ENCODE measurements at regions not wholly inside any gene's neighbourhood (a gene's known extent, or its start where the extent isn't known, plus 50 kb on each side); places are given as distances from the start of the nearest gene placed in this dataset.

DNA sequence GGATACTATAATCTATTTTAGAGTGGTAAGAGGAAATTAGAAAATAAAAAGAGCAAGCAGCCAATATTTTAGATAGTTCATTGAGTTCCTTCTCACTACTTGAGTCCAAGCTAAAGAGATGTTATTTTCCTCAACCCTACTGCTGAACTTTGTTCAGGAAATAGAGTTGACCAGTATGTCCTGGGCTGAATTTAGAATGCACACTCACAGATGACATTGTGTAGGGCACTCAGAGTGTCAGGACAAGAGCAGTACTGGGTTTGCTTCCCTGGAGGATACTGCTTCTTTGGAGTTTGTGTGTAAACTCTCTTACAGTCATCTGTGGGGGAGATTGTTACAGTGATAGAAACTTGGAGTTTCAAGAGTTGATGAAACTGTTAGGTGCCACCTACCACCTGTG lies 80.0 kb upstream of the AGBL1 start:
- DNase-seq (ENCODE audit: insufficient read length, low spot score) (no peak), FAIRE-seq (no peak)
- TF ChIP-seq, protein P1, sequence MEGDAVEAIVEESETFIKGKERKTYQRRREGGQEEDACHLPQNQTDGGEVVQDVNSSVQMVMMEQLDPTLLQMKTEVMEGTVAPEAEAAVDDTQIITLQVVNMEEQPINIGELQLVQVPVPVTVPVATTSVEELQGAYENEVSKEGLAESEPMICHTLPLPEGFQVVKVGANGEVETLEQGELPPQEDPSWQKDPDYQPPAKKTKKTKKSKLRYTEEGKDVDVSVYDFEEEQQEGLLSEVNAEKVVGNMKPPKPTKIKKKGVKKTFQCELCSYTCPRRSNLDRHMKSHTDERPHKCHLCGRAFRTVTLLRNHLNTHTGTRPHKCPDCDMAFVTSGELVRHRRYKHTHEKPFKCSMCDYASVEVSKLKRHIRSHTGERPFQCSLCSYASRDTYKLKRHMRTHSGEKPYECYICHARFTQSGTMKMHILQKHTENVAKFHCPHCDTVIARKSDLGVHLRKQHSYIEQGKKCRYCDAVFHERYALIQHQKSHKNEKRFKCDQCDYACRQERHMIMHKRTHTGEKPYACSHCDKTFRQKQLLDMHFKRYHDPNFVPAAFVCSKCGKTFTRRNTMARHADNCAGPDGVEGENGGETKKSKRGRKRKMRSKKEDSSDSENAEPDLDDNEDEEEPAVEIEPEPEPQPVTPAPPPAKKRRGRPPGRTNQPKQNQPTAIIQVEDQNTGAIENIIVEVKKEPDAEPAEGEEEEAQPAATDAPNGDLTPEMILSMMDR (IDR thresholded peaks at IDR 0.05; ENCODE audit: insufficient read depth, missing control alignments): no peak

DNA sequence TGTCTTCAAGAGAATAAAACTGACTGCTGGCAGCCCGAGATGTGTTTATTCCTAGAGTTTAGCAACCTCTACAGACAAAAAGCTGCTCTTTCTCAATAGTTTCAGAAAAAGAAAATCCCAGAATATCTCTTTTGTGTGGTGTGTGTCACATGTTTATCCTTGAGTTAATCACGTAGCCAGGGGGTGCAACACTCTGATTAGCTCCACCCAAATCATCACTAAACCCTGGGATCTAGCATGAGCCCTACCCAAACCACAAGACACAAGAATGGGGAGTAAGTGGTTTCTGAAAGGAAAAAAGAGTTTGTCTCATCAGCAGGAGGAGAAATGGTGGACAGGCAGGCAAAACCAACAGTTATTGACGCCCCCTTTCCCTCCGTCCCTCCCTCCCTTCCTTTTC lies 78.5 kb upstream of the AGBL1 start:
- TF ChIP-seq, protein P1 (IDR thresholded peaks at IDR 0.05; ENCODE audit: insufficient read depth, missing control alignments): no peak
- DNase-seq (ENCODE audit: insufficient read length, low spot score): no peak
- no peak for FAIRE-seq

DNA sequence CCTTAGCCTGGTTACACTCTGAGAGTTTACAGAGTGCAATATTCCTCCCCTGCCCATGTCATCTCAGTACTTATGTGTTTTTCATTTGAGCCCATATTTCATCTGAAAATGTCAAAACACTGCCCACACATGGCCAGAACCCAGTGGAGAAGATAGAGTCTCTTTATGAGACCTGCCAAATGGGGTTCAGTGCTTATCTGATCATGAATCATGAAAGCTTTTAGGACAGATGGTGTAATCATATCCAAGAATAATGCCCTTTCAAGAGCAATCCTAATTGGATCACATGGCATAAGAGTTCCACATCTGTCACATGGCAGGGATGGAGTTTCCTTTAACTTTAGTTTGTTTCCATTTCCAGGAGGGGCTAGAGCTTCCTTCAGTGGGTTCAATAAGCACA lies 77.2 kb upstream of the AGBL1 start:
- peak; percentile 95 for FAIRE-seq
- peak; percentile 52 for DNase-seq (ENCODE audit: insufficient read length, low spot score)
- TF ChIP-seq, protein P1 (IDR thresholded peaks at IDR 0.05; ENCODE audit: insufficient read depth, missing control alignments): peak; percentile 13

DNA sequence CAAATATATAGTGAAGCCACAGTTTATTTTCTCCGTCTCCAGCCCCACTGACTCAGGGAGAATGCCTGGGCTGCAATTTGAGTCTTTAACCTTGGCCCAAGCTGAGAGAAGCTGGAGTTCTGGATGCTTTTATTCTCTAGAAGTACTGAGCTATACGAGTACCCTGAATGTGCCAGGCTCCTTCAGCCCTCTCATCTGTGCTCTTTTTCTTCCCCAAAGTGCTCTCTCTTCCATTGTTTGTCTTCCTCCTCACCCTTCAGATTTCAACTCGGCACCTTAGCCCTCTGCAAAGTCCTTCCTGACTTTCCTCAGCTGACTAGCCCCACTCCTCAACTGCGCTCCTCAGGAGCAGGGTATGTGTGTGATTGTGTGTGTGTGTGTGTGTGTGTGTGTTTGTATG lies 75.6 kb upstream of the AGBL1 start:
- TF ChIP-seq, protein P1 (IDR thresholded peaks at IDR 0.05; ENCODE audit: insufficient read depth, missing control alignments): no peak
- no peak for DNase-seq (ENCODE audit: insufficient read length, low spot score)
- FAIRE-seq: no peak

DNA sequence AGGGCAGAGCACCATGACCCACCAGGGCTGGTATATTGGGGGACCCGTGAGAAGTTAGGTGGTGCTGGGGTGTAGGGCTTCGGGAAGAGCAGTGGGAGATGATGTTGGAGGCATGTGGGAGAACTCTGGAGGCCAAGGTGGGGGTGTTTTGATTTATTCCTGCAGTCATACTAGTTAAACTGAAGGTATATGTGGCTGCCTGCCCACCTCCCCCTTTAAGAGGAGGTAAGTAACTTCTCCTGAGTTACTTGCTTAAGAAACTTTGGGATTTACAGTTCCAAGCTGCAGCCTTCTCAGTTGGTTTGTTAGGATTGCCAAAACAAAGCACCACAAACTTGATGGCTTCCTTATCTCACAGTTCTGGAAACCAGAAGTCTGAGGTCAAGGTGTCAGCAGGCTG lies 73.1 kb upstream of the AGBL1 start:
- no peak for DNase-seq (ENCODE audit: insufficient read length, low spot score)
- TF ChIP-seq, protein P1 (IDR thresholded peaks at IDR 0.05; ENCODE audit: insufficient read depth, missing control alignments): no peak
- no peak for FAIRE-seq

DNA sequence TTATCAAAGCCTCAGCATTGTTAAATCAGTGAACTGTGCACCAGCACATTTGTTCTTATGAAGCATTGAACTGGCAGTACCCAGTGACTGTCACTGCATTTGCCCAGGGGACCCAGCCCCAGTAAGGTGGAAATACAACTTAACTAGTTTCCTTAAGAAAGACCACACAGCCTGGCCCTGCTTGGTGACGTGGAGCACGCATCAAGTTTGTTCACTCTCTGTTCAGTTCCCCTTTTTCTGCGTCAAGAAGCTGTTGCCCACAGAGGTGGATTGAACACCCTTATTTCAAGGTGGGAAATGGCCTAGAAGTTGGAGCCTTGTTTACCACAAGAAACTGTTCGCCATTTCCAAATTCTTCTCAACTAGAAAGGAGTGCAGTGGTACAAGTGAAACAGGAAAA lies 69.9 kb upstream of the AGBL1 start:
- no peak for DNase-seq (ENCODE audit: insufficient read length, low spot score)
- FAIRE-seq: no peak
- TF ChIP-seq, protein P1 (IDR thresholded peaks at IDR 0.05; ENCODE audit: insufficient read depth, missing control alignments): no peak

DNA sequence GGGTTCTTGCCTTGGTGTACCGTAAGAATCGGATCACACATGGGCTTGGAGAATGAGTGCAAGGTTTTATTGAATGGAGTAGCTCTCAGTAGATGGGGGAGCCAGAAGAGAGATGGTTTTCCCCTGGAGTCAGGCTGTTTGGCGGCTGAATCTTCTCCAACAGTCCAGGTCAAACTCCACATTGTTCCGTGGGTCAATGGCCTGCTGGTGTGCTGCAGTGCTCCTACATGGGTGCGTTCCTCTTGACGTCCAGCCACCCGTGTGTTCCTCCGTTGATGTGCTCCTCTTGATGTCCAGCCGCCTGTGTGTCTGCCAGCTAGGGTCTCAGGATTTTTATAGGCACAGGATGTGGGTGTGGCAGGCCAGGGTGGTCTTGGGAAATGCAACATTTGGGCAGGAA lies 69.3 kb upstream of the AGBL1 start:
- FAIRE-seq: no peak
- TF ChIP-seq, protein P1 (IDR thresholded peaks at IDR 0.05; ENCODE audit: insufficient read depth, missing control alignments): no peak
- DNase-seq (ENCODE audit: insufficient read length, low spot score): no peak

All from D721Med (cell line).